Right lobe of liver (tissue), 4 donors: ENCODE measurements at regions not wholly inside any gene's neighbourhood (a gene's known extent, or its start where the extent isn't known, plus 50 kb on each side); places are given as distances from the start of the nearest gene placed in this dataset.

ENCODE experiments used
- CTCF ChIP-seq, 4 donors: fragments of 200-600 bp in 3 of 4; fragments of 450-650 bp in 1 of 4; IDR thresholded peaks; one replicate each; pipeline versions ENCODE4 v1.5.1 to v1.8.0; 2016 to 2022; ENCODE audit warnings: antibody characterized with exemption in 4 of 4, mild to moderate bottlenecking in 2 of 4
- POLR2A ChIP-seq: fragments of 450-650 bp; IDR thresholded peaks from one replicate; pipeline ENCODE4 v1.6.1; 2017; ENCODE audit warnings: antibody characterized with exemption, mild to moderate bottlenecking
- donor health status: DM: no; HTN: no; CAD: no.
- donor health status: DM: no; HTN: no; CAD: no.
- donor health status: DM: no; HTN: yes; CAD: no.

GRCh38 chr1:110281363-110282290, 57.5 kb upstream of the RBM15 start:
- TF ChIP-seq CTCF (IDR thresholded peaks at IDR 0.05), result no peak
- no peak for TF ChIP-seq POLR2A
